ENCODE measurements at regions not wholly inside any gene's neighbourhood (a gene's known extent, or its start where the extent isn't known, plus 50 kb on each side); places are given as distances from the start of the nearest gene placed in this dataset.

GRCh38 chr10:31739146-31739545, 189.5 kb downstream of the ARHGAP12 start:
- Histone ChIP-seq H3K27ac (no peak overlapping the region), H3K79me2 (ENCODE audit: low read depth) (no peaks in the 10 kb centered on the region), H2AFZ (replicated peaks) (no peak overlapping the region), H4K20me1 (ENCODE audit: low read depth) (no peaks in the 10 kb centered on the region), H3K9me3 (ENCODE audit: low read depth) (no peaks in the 10 kb centered on the region), H3K4me1 (peaks cover 7% of the 10 kb centered on the region), H3K27me3 (no peaks in the 10 kb centered on the region), H3F3A (ENCODE audit: low read depth) (no peaks in the 10 kb centered on the region), H3K9ac (no peak overlapping the region), H3K4me2 (no peak overlapping the region), H3K4me3 (no peak overlapping the region), H3K36me3 (no peaks in the 10 kb centered on the region)
- Mint-ChIP-seq H3K27ac (no peak overlapping the region), H3K4me1 (no peaks in the 10 kb centered on the region), H3K36me3 (peaks cover 2% of the 10 kb centered on the region), H3K4me3 (no peak overlapping the region), H3K9me3 (peaks cover 11% of the 10 kb centered on the region), H3K27me3 (ENCODE audit: insufficient read depth, low read depth) (no peaks in the 10 kb centered on the region)
- DNase-seq (ENCODE audit: low spot score), result no peak
- TF ChIP-seq EZH2 (IDR thresholded peaks at IDR 0.05), result no peak
- no peak for TF ChIP-seq CTCF (IDR thresholded peaks at IDR 0.05)
- TF ChIP-seq EZH2phosphoT487 (IDR thresholded peaks at IDR 0.05), result no peak

GRCh38 chr10:31731711-31732110, 196.9 kb downstream of the ARHGAP12 start:
- Histone ChIP-seq H3K9me3 (ENCODE audit: low read depth) (no peaks in the 10 kb centered on the region), H3K4me1 (no peaks in the 10 kb centered on the region), H3K4me2 (no peak overlapping the region), H3K27me3 (no peaks in the 10 kb centered on the region), H3K27ac (no peak overlapping the region), H3F3A (ENCODE audit: low read depth) (no peaks in the 10 kb centered on the region), H3K4me3 (no peak overlapping the region), H3K79me2 (ENCODE audit: low read depth) (no peaks in the 10 kb centered on the region), H3K36me3 (no peaks in the 10 kb centered on the region), H4K20me1 (ENCODE audit: low read depth) (no peaks in the 10 kb centered on the region), H3K9ac (no peak overlapping the region), H2AFZ (replicated peaks) (no peak overlapping the region)
- Mint-ChIP-seq H3K4me3 (no peak overlapping the region), H3K27ac (no peak overlapping the region), H3K4me1 (peaks cover 7% of the 10 kb centered on the region), H3K9me3 (peaks cover 19% of the 10 kb centered on the region), H3K36me3 (peaks cover 2% of the 10 kb centered on the region), H3K27me3 (ENCODE audit: insufficient read depth, low read depth) (no peaks in the 10 kb centered on the region)
- TF ChIP-seq EZH2 (IDR thresholded peaks at IDR 0.05), result no peak
- no peak for TF ChIP-seq EZH2phosphoT487 (IDR thresholded peaks at IDR 0.05)
- TF ChIP-seq CTCF (IDR thresholded peaks at IDR 0.05), result no peak
- no peak for DNase-seq (ENCODE audit: low spot score)

GRCh38 chr10:31730776-31731175, 197.9 kb downstream of the ARHGAP12 start:
- no peaks in the 10 kb centered on the region for H4K20me1 ChIP-seq (ENCODE audit: low read depth)
- DNase-seq (ENCODE audit: low spot score), result no peak
- Mint-ChIP-seq H3K27me3 (ENCODE audit: insufficient read depth, low read depth) (peaks cover 2% of the 10 kb centered on the region), H3K27ac (no peak overlapping the region), H3K9me3 (peaks cover 19% of the 10 kb centered on the region), H3K4me1 (peaks cover 7% of the 10 kb centered on the region), H3K4me3 (no peak overlapping the region), H3K36me3 (peaks cover 2% of the 10 kb centered on the region)
- no peak overlapping the region for H3K4me2 ChIP-seq
- no peaks in the 10 kb centered on the region for H3K27me3 ChIP-seq
- no peaks in the 10 kb centered on the region for H3K36me3 ChIP-seq
- no peak overlapping the region for H3K27ac ChIP-seq
- H3K4me3 ChIP-seq, result no peak overlapping the region
- H3K79me2 ChIP-seq (ENCODE audit: low read depth), result no peaks in the 10 kb centered on the region
- no peak for TF ChIP-seq EZH2 (IDR thresholded peaks at IDR 0.05)
- TF ChIP-seq CTCF (IDR thresholded peaks at IDR 0.05), result no peak
- no peak for TF ChIP-seq EZH2phosphoT487 (IDR thresholded peaks at IDR 0.05)
- no peaks in the 10 kb centered on the region for H3F3A ChIP-seq (ENCODE audit: low read depth)
- no peaks in the 10 kb centered on the region for H3K4me1 ChIP-seq
- H2AFZ ChIP-seq (replicated peaks), result no peak overlapping the region
- H3K9me3 ChIP-seq (ENCODE audit: low read depth), result no peaks in the 10 kb centered on the region
- no peak overlapping the region for H3K9ac ChIP-seq
